Mesenchymal stem cell (in vitro differentiated cells and primary cell): ENCODE measurements at regions not wholly inside any gene's neighbourhood (a gene's known extent, or its start where the extent isn't known, plus 50 kb on each side); places are given as distances from the start of the nearest gene placed in this dataset.

Source experiments
- DNase-seq: peaks from one replicate; pipeline ENCODE4 v3.0.0-alpha.2; 2013
- H2AFZ ChIP-seq: one replicate; pipeline ENCODE4 v1.6.1; 2013; ENCODE audit warnings: low read depth, mild to moderate bottlenecking, control low read depth, inconsistent platforms, low read length, moderate library complexity
- H2AK5ac ChIP-seq: 2 replicates; pipeline ENCODE4 v1.6.1; 2013; ENCODE audit warnings: low read length, moderate library complexity, mild to moderate bottlenecking, inconsistent platforms; ENCODE audit not compliant: severe bottlenecking
- H2BK120ac ChIP-seq: one replicate; pipeline ENCODE4 v1.6.1; 2013; ENCODE audit warnings: low read depth, mild to moderate bottlenecking, inconsistent platforms, low read length, moderate library complexity
- H2BK12ac ChIP-seq, 2 experiments: one replicate each; pipeline ENCODE4 v1.6.1; 2013; ENCODE audit warnings: inconsistent platforms in 2 of 2, low read length in 2 of 2, mild to moderate bottlenecking in 2 of 2, moderate library complexity in 2 of 2, control low read depth in 1 of 2
- H2BK15ac ChIP-seq: one replicate; pipeline ENCODE4 v1.6.1; 2013; ENCODE audit warnings: mild to moderate bottlenecking, low read depth, inconsistent platforms; ENCODE audit not compliant: poor library complexity, severe bottlenecking
- H2BK5ac ChIP-seq: 2 replicates; pipeline ENCODE4 v1.6.1; 2013; ENCODE audit warnings: low read depth, mild to moderate bottlenecking, low read length, control low read depth, inconsistent platforms; ENCODE audit not compliant: poor library complexity, severe bottlenecking
- H3K14ac ChIP-seq, 2 experiments: one replicate each; pipeline ENCODE4 v1.6.1; 2013; ENCODE audit warnings: inconsistent platforms in 2 of 2, low read length in 2 of 2, control low read depth in 1 of 2, mild to moderate bottlenecking in 1 of 2, moderate library complexity in 1 of 2
- H3K18ac ChIP-seq, 2 experiments: one replicate each; pipeline ENCODE4 v1.6.1; 2013; ENCODE audit warnings: inconsistent platforms in 2 of 2, low read length in 2 of 2, control low read depth in 1 of 2, low read depth in 1 of 2, mild to moderate bottlenecking in 1 of 2
- H3K23ac ChIP-seq, 2 experiments: one replicate each; pipeline ENCODE4 v1.6.1; 2013; ENCODE audit warnings: inconsistent platforms in 2 of 2, low read length in 2 of 2, mild to moderate bottlenecking in 2 of 2, moderate library complexity in 2 of 2, control low read depth in 1 of 2
- H3K27ac ChIP-seq: 2 replicates; pipeline ENCODE4 v1.5.1; 2013; ENCODE audit warnings: mild to moderate bottlenecking, moderate library complexity, low read length, control low read depth, inconsistent platforms; ENCODE audit not compliant: poor library complexity, severe bottlenecking
- H3K27me3 ChIP-seq, 2 experiments: 2 replicates each; pipeline versions ENCODE4 v1.6.1 to v1.7.0; 2013; ENCODE audit warnings: low read length in 2 of 2, mild to moderate bottlenecking in 2 of 2, moderate library complexity in 2 of 2, control low read depth in 1 of 2, inconsistent platforms in 1 of 2; ENCODE audit not compliant: control insufficient read depth in 1 of 2, insufficient read depth in 1 of 2
- H3K36me3 ChIP-seq, 2 experiments: 2 replicates each; pipeline versions ENCODE4 v1.6.1 to v1.7.0; 2013; ENCODE audit warnings: low read length in 2 of 2, control low read depth in 1 of 2, inconsistent platforms in 1 of 2, low read depth in 1 of 2, mild to moderate bottlenecking in 1 of 2; ENCODE audit not compliant: insufficient read depth in 2 of 2, control insufficient read depth in 1 of 2
- H3K4ac ChIP-seq, 2 experiments: one replicate each; pipeline ENCODE4 v1.6.1; 2013; ENCODE audit warnings: inconsistent platforms in 2 of 2, low read length in 2 of 2, mild to moderate bottlenecking in 2 of 2, moderate library complexity in 2 of 2, control low read depth in 1 of 2, low read depth in 1 of 2
- H3K4me1 ChIP-seq: 2 replicates; pipeline ENCODE4 v1.6.1; 2013; ENCODE audit warnings: low read depth, low read length, control low read depth; ENCODE audit not compliant: control insufficient read depth, insufficient read depth
- H3K4me2 ChIP-seq: 2 replicates; pipeline ENCODE4 v1.6.1; 2013; ENCODE audit warnings: low read length, mild to moderate bottlenecking, inconsistent platforms; ENCODE audit not compliant: poor library complexity, severe bottlenecking
- H3K4me3 ChIP-seq, 2 experiments: 2 replicates each; pipeline versions ENCODE4 v1.5.1 to v1.7.0; 2013; ENCODE audit warnings: low read length in 2 of 2, mild to moderate bottlenecking in 2 of 2, control low read depth in 1 of 2, low read depth in 1 of 2; ENCODE audit not compliant: insufficient read depth in 1 of 2
- H3K79me1 ChIP-seq: replicated peaks from 2 replicates; pipeline ENCODE4 v1.6.1; 2013; ENCODE audit warnings: mild to moderate bottlenecking, control low read depth, low read length, inconsistent platforms; ENCODE audit not compliant: poor library complexity, severe bottlenecking
- H3K9ac ChIP-seq: 2 replicates; pipeline ENCODE4 v1.7.0; 2013; ENCODE audit warnings: mild to moderate bottlenecking, low read length, moderate library complexity
- H3K9me3 ChIP-seq: 2 replicates; pipeline ENCODE4 v1.7.0; 2013; ENCODE audit warnings: mild to moderate bottlenecking, low read length; ENCODE audit not compliant: control insufficient read depth
- H4K8ac ChIP-seq: one replicate; pipeline ENCODE4 v1.6.1; 2013; ENCODE audit warnings: inconsistent platforms, mild to moderate bottlenecking, low read length, moderate library complexity
- H4K91ac ChIP-seq: one replicate; pipeline ENCODE4 v1.6.1; 2013; ENCODE audit warnings: mild to moderate bottlenecking, low read length, inconsistent platforms
- WGBS: methylation state at CpG from one replicate; pipeline ENCODE4 v1.1.7; 2013; ENCODE audit warnings: mixed read lengths; 5-methylcytosine and 5-hydroxymethylcytosine counted together

GRCh38 chr2:102086150-102086872 is 56.2 kb upstream of the IL1R1 start:
- 77% methylated on average over 3 of the region's 6 CpGs for WGBS

GRCh38 chr2:102091121-102091520 is 51.4 kb upstream of the IL1R1 start:
- Histone ChIP-seq H3K9me3 (no peaks in the 10 kb centered on the region), H2BK5ac (no peak overlapping the region), H3K9ac (no peak overlapping the region), H2AK5ac (no peak overlapping the region), H2BK120ac (no peak overlapping the region), H3K36me3 (no peaks in the 10 kb centered on the region), H3K27me3 (no peaks in the 10 kb centered on the region), H3K4me2 (no peak overlapping the region), H3K18ac (no peak overlapping the region), H3K4ac (no peak overlapping the region), H4K91ac (no peak overlapping the region), H2BK12ac (no peak overlapping the region), H2BK15ac (no peak overlapping the region), H3K27ac (no peak overlapping the region), H4K8ac (no peak overlapping the region), H3K4me3 (no peak overlapping the region), H3K79me1 (no peaks in the 10 kb centered on the region), H3K14ac (no peak overlapping the region), H2AFZ (no peak overlapping the region), H3K4me1 (no peaks in the 10 kb centered on the region), H3K23ac (no peak overlapping the region)
- no peak for DNase-seq

More at GRCh38 chr2:102086150-102086872, 56.2 kb upstream of the IL1R1 start:
- no peaks in the 10 kb centered on the region for H3K36me3 ChIP-seq
- no peak overlapping the region for H3K4me3 ChIP-seq
- H2BK120ac ChIP-seq, result no peak overlapping the region
- no peak overlapping the region for H2AK5ac ChIP-seq
- H3K14ac ChIP-seq, result no peak overlapping the region
- H3K27ac ChIP-seq, result no peak overlapping the region
- H2AFZ ChIP-seq, result no peak overlapping the region
- H2BK15ac ChIP-seq, result no peak overlapping the region
- H2BK5ac ChIP-seq, result no peak overlapping the region
- H3K4me1 ChIP-seq, result peaks cover 2% of the 10 kb centered on the region
- no peaks in the 10 kb centered on the region for H3K9me3 ChIP-seq
- no peak overlapping the region for H3K4me2 ChIP-seq
- H3K4ac ChIP-seq, result no peak overlapping the region
- no peaks in the 10 kb centered on the region for H3K27me3 ChIP-seq
- peak overlapping the region; percentile 20 for H3K9ac ChIP-seq
- no peak overlapping the region for H4K8ac ChIP-seq
- H3K79me1 ChIP-seq, result no peaks in the 10 kb centered on the region
- H3K23ac ChIP-seq, result no peak overlapping the region
- DNase-seq, result no peak
- H3K18ac ChIP-seq, result no peak overlapping the region
- no peak overlapping the region for H4K91ac ChIP-seq
- no peak overlapping the region for H2BK12ac ChIP-seq

GRCh38 chr2:102091908-102092307 is 50.6 kb upstream of the IL1R1 start:
- H3K9ac ChIP-seq, result no peak overlapping the region
- H3K4me2 ChIP-seq, result no peak overlapping the region
- H4K91ac ChIP-seq, result no peak overlapping the region
- no peak overlapping the region for H3K23ac ChIP-seq
- H2BK5ac ChIP-seq, result no peak overlapping the region
- no peaks in the 10 kb centered on the region for H3K27me3 ChIP-seq
- H3K36me3 ChIP-seq, result no peaks in the 10 kb centered on the region
- H4K8ac ChIP-seq, result peak overlapping the region; percentile 37
- DNase-seq, result no peak
- no peak overlapping the region for H3K27ac ChIP-seq
- no peak overlapping the region for H2AK5ac ChIP-seq
- H3K4ac ChIP-seq, result no peak overlapping the region
- no peaks in the 10 kb centered on the region for H3K9me3 ChIP-seq
- H2BK15ac ChIP-seq, result no peak overlapping the region
- H3K14ac ChIP-seq, result no peak overlapping the region
- H3K79me1 ChIP-seq, result no peaks in the 10 kb centered on the region
- 100% methylated on average over 1 of the region's 1 CpG for WGBS
- H3K18ac ChIP-seq, result peak overlapping the region in 1 of 2 experiments; percentile 29
- no peak overlapping the region for H3K4me3 ChIP-seq
- no peak overlapping the region for H2BK120ac ChIP-seq
- no peak overlapping the region for H2AFZ ChIP-seq
- H2BK12ac ChIP-seq, result peak overlapping the region in 1 of 2 experiments; percentile 50
- no peaks in the 10 kb centered on the region for H3K4me1 ChIP-seq

GRCh38 chr2:102092535-102092934 is 50.0 kb upstream of the IL1R1 start:
- Histone ChIP-seq H3K4ac (no peak overlapping the region), H3K4me3 (no peak overlapping the region), H3K36me3 (no peaks in the 10 kb centered on the region), H3K9ac (no peak overlapping the region), H3K27ac (no peak overlapping the region), H2BK15ac (no peak overlapping the region), H4K8ac (no peak overlapping the region), H3K4me2 (no peak overlapping the region), H3K4me1 (no peaks in the 10 kb centered on the region), H2BK5ac (no peak overlapping the region), H2AFZ (no peak overlapping the region), H3K18ac (no peak overlapping the region), H3K23ac (no peak overlapping the region), H2BK120ac (peak overlapping the region; percentile 65), H3K79me1 (no peaks in the 10 kb centered on the region), H3K9me3 (no peaks in the 10 kb centered on the region), H3K27me3 (no peaks in the 10 kb centered on the region), H2BK12ac (no peak overlapping the region), H4K91ac (no peak overlapping the region), H3K14ac (no peak overlapping the region), H2AK5ac (no peak overlapping the region)
- WGBS, result 59% methylated on average over 6 of the region's 7 CpGs
- DNase-seq, result no peak
